Adipocyte (in vitro differentiated cells): ENCODE measurements at regions not wholly inside any gene's neighbourhood (a gene's known extent, or its start where the extent isn't known, plus 50 kb on each side); places are given as distances from the start of the nearest gene placed in this dataset.

ENCODE experiments used
- DNase-seq: peaks from one replicate; pipeline ENCODE4 v3.0.0-alpha.2; 2015; ENCODE audit warnings: low read depth
- H3K27me3 ChIP-seq: replicated peaks from 2 replicates; pipeline ENCODE4 v1.7.0; 2013; ENCODE audit warnings: mild to moderate bottlenecking, low read length, moderate library complexity; ENCODE audit not compliant: control insufficient read depth, insufficient read depth
- H3K36me3 ChIP-seq: 2 replicates; pipeline ENCODE4 v1.7.0; 2013; ENCODE audit warnings: low read length, mild to moderate bottlenecking, moderate library complexity; ENCODE audit not compliant: control insufficient read depth, insufficient read depth, severe bottlenecking
- H3K4me1 ChIP-seq: 2 replicates; pipeline ENCODE4 v1.7.0; 2013; ENCODE audit warnings: mild to moderate bottlenecking, low read length, moderate library complexity; ENCODE audit not compliant: control insufficient read depth, insufficient read depth
- H3K4me3 ChIP-seq: 2 replicates; pipeline ENCODE4 v1.7.0; 2013; ENCODE audit warnings: mild to moderate bottlenecking, low read length, moderate library complexity
- H3K9ac ChIP-seq: 2 replicates; pipeline ENCODE4 v1.7.0; 2013; ENCODE audit warnings: mild to moderate bottlenecking, low read length, moderate library complexity
- H3K9me3 ChIP-seq: 2 replicates; pipeline ENCODE4 v1.7.0; 2013; ENCODE audit warnings: mild to moderate bottlenecking, low read length, moderate library complexity; ENCODE audit not compliant: control insufficient read depth

- no peak for DNase-seq
These were observed 238.0 kb upstream of the DOK6 start for GRCh38 chr18:69162649-69163048.

GRCh38 chr18:69172046-69172445 is 228.6 kb upstream of the DOK6 start:
- H3K9me3 ChIP-seq = no peaks in the 10 kb centered on the region
- no peaks in the 10 kb centered on the region for H3K4me1 ChIP-seq
- H3K9ac ChIP-seq = no peak overlapping the region
- no peaks in the 10 kb centered on the region for H3K27me3 ChIP-seq
- peak; percentile 15 for DNase-seq
- H3K4me3 ChIP-seq = no peak overlapping the region
- no peaks in the 10 kb centered on the region for H3K36me3 ChIP-seq

More at GRCh38 chr18:69162649-69163048, 238.0 kb upstream of the DOK6 start:
- Histone ChIP-seq H3K36me3 (no peaks in the 10 kb centered on the region), H3K9ac (no peak overlapping the region), H3K4me1 (peaks cover 9% of the 10 kb centered on the region), H3K4me3 (no peak overlapping the region), H3K9me3 (no peaks in the 10 kb centered on the region), H3K27me3 (no peaks in the 10 kb centered on the region)

GRCh38 chr18:69175681-69176080 is 225.0 kb upstream of the DOK6 start:
- no peaks in the 10 kb centered on the region for H3K36me3 ChIP-seq
- H3K4me3 ChIP-seq = no peak overlapping the region
- no peaks in the 10 kb centered on the region for H3K27me3 ChIP-seq
- H3K9ac ChIP-seq = no peak overlapping the region
- DNase-seq = no peak
- H3K4me1 ChIP-seq = no peaks in the 10 kb centered on the region
- no peaks in the 10 kb centered on the region for H3K9me3 ChIP-seq

GRCh38 chr18:69176741-69177140 is 223.9 kb upstream of the DOK6 start:
- Histone ChIP-seq H3K36me3 (no peaks in the 10 kb centered on the region), H3K4me3 (no peak overlapping the region), H3K9me3 (no peaks in the 10 kb centered on the region), H3K4me1 (no peaks in the 10 kb centered on the region), H3K27me3 (no peaks in the 10 kb centered on the region), H3K9ac (no peak overlapping the region)
- no peak for DNase-seq

GRCh38 chr18:69177702-69178101 is 223.0 kb upstream of the DOK6 start:
- DNase-seq = peak; percentile 5
- Histone ChIP-seq H3K27me3 (no peaks in the 10 kb centered on the region), H3K4me3 (no peak overlapping the region), H3K36me3 (no peaks in the 10 kb centered on the region), H3K9me3 (no peaks in the 10 kb centered on the region), H3K9ac (no peak overlapping the region), H3K4me1 (no peaks in the 10 kb centered on the region)

GRCh38 chr18:69186162-69186561 is 214.5 kb upstream of the DOK6 start:
- H3K9ac ChIP-seq = no peak overlapping the region
- no peaks in the 10 kb centered on the region for H3K36me3 ChIP-seq
- DNase-seq = no peak
- no peaks in the 10 kb centered on the region for H3K27me3 ChIP-seq
- no peaks in the 10 kb centered on the region for H3K9me3 ChIP-seq
- no peaks in the 10 kb centered on the region for H3K4me1 ChIP-seq
- H3K4me3 ChIP-seq = no peak overlapping the region

GRCh38 chr18:69196336-69196735 is 204.4 kb upstream of the DOK6 start:
- H3K36me3 ChIP-seq = no peaks in the 10 kb centered on the region
- H3K27me3 ChIP-seq = no peaks in the 10 kb centered on the region
- no peak for DNase-seq
- H3K4me1 ChIP-seq = no peaks in the 10 kb centered on the region
- no peak overlapping the region for H3K4me3 ChIP-seq
- no peaks in the 10 kb centered on the region for H3K9me3 ChIP-seq
- no peak overlapping the region for H3K9ac ChIP-seq

- peak; percentile 15 for DNase-seq
- Histone ChIP-seq H3K4me1 (no peaks in the 10 kb centered on the region), H3K27me3 (no peaks in the 10 kb centered on the region), H3K4me3 (no peak overlapping the region), H3K9ac (no peak overlapping the region), H3K9me3 (no peaks in the 10 kb centered on the region), H3K36me3 (no peaks in the 10 kb centered on the region)
These were observed 194.8 kb upstream of the DOK6 start for GRCh38 chr18:69205925-69206324.

- Histone ChIP-seq H3K4me1 (no peaks in the 10 kb centered on the region), H3K4me3 (no peak overlapping the region), H3K9me3 (no peaks in the 10 kb centered on the region), H3K27me3 (no peaks in the 10 kb centered on the region), H3K9ac (no peak overlapping the region), H3K36me3 (no peaks in the 10 kb centered on the region)
- no peak for DNase-seq
These were observed 192.1 kb upstream of the DOK6 start for GRCh38 chr18:69208545-69208944.

- H3K9me3 ChIP-seq = no peaks in the 10 kb centered on the region
- DNase-seq = no peak
- H3K36me3 ChIP-seq = no peaks in the 10 kb centered on the region
- no peaks in the 10 kb centered on the region for H3K4me1 ChIP-seq
- H3K9ac ChIP-seq = no peak overlapping the region
- no peaks in the 10 kb centered on the region for H3K27me3 ChIP-seq
- no peak overlapping the region for H3K4me3 ChIP-seq
These were observed 190.9 kb upstream of the DOK6 start for GRCh38 chr18:69209761-69210160.

- Histone ChIP-seq H3K27me3 (no peaks in the 10 kb centered on the region), H3K9ac (no peak overlapping the region), H3K9me3 (no peaks in the 10 kb centered on the region), H3K4me3 (no peak overlapping the region), H3K36me3 (no peaks in the 10 kb centered on the region), H3K4me1 (no peaks in the 10 kb centered on the region)
- no peak for DNase-seq
These were observed 186.8 kb upstream of the DOK6 start for GRCh38 chr18:69213842-69214241.

GRCh38 chr18:69215161-69215560 is 185.5 kb upstream of the DOK6 start:
- DNase-seq = no peak
- no peaks in the 10 kb centered on the region for H3K4me1 ChIP-seq
- H3K36me3 ChIP-seq = no peaks in the 10 kb centered on the region
- H3K9me3 ChIP-seq = no peaks in the 10 kb centered on the region
- no peaks in the 10 kb centered on the region for H3K27me3 ChIP-seq
- H3K4me3 ChIP-seq = no peak overlapping the region
- no peak overlapping the region for H3K9ac ChIP-seq
